Activated T-helper 1 cell treated with anti-CD3 and anti-CD28 coated beads, Interleukin-2, amount 50 U/mL, for 16 hours (primary cell): ENCODE measurements at regions not wholly inside any gene's neighbourhood (a gene's known extent, or its start where the extent isn't known, plus 50 kb on each side); places are given as distances from the start of the nearest gene placed in this dataset.
"Not testable (repeated sequence)": the region's sequence is repeated elsewhere in the genome, so short reads cannot be mapped to it uniquely, and the experiment has no call there.

Experiments
- DNase-seq, 2 donors: peaks; one replicate each; pipeline ENCODE4 v3.0.0-alpha.2; 2020; ENCODE audit warnings: low read depth in 1 of 2, low spot score in 1 of 2

DNA sequence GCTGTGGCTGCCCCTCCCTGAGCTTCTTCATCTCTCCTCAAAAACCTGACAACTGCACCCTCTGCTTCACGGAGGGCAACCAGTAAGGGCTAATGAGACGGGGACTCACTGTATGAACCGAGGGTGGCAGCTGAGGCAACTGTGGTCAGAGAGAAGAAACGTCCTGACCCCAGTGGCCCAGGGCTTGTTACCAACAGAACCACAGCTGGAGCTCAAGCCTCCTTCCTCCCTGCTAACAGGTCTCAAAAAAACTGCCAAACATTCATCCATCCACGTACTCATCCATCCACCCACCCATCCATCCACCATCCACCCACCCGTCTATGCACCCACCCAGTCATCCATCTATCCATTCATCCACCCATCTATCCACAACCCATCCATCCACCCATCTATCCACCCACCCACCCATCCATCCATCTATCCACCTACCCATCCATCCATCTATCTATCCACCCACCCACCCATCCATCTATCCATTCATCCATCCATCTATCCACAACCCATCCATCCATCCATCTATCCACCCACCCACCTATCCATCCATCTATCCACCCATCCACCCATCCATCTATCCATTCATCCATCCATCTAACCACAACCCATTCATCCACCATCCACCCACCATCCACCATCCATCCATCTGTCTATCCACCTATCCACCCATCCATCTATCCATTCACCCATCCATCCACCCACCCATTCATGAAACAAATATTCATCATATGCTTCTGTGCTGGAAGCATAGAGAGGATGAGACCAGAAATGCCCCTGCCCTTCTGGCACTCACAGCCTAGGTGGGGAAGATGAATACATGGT is 111.7 kb downstream of the PDGFA start:
- DNase-seq = no peak

DNA sequence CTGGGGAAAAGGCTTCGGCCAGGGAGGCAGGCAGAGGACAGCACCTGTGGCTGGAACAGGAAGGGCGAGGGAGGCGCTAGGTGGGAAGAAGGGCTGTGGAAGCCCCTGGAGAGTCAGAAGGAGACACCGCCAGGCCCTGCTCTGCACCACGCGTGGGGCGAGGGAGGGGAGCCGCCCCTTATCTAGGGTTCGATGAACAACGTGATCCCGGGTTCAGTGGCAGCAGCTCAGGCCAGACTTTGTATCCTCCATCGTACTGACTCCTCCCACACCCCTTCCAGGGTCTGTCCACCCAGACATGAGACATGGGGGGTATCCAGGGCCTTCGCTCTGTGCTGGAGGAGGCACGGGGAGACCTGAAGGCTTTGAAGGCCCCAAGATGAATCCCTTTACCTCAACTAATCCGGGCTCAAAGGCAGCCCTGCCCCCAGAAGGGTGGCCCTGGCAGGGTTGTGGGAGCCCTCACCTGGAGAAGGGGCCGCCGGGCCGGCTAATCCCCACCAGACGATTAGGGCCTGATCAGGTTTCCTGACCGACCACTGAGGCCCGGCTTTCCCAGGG is 110.8 kb downstream of the PDGFA start:
- no peak for DNase-seq

DNA sequence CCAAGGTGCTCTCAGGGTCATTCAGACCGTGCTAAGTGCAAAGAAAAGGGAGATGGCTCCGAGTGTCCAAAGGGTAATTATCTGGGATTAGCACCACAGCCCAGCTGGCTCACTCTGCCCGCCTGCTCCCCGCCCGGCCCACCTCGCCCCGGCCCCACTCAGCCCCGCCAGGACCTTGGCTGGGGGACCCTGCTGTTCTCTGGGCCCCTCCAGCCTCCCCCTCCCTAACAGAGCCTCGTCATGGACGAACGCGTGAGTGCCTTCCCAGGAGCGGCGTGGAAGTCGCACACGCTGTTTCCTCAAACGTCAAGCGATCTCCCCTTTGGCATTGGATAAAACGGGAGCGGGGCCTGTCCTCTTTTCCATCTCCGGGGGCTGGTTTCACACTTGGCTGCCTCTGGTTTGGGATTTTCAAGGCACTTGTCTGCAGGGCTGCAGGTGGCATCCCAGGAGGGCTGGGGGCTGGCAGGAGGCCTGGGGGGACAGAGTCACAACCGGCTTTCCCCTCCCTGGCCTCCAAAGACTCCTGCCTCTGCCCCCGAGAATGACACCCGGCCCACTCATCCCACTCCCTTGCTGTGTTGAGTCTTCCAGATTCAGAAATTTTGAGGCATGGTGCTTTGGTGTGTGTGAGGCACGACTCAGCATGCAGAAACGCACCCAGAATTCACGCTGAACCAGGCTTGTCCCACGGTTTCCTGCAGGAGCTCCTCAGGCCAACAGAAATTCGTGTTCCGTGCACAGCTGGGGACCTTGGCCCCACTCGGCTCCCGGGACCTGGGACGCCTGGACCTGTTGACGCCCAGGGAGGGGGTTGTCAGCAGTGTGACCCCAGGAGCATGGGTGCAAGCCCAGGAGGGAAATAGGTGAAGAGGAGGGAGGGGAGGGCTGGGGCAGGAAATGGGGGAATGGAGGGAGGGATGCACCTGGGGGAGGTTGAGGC is 110.0 kb downstream of the PDGFA start:
- no peak for DNase-seq

DNA sequence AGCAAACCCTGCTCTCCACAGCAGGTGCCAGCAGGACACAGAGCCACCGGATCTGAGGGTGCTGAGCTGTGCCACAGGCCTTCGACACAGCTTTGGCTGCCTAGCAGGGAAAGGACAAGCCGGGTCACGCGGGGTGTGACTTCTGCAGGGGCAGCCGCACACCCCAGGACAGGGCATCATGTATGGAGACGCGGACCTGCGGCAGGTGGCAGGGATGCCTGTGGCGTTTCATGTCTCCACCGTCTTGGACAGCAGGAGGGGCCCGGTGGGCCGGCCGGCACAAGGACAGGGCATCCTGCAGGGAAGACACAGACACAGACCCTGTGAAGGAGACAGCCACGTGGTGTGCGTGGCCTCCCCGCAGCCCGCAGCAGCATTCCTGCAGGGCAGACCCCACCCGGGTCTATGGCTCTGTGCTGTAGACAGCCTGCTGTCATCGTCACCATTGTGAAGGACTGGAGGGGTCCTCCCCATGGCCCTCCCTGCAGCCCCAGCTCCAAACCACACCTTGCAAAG is 109.2 kb downstream of the PDGFA start:
- DNase-seq = no peak

DNA sequence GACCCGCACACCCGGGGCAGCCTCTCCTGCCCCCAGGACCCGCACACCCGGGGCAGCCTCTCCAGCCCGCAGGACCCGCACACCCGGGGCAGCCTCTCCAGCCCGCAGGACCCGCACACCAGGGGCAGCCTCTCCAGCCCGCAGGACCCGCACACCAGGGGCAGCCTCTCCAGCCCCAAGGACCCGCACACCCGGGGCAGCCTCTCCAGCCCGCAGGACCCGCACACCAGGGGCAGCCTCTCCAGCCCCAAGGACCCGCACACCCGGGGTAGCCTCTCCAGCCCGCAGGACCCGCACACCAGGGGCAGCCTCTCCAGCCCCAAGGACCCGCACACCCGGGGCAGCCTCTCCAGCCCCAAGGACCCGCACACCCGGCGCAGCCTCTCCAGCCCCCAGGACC is 108.5 kb downstream of the PDGFA start:
- not testable (repeated sequence) for DNase-seq

DNA sequence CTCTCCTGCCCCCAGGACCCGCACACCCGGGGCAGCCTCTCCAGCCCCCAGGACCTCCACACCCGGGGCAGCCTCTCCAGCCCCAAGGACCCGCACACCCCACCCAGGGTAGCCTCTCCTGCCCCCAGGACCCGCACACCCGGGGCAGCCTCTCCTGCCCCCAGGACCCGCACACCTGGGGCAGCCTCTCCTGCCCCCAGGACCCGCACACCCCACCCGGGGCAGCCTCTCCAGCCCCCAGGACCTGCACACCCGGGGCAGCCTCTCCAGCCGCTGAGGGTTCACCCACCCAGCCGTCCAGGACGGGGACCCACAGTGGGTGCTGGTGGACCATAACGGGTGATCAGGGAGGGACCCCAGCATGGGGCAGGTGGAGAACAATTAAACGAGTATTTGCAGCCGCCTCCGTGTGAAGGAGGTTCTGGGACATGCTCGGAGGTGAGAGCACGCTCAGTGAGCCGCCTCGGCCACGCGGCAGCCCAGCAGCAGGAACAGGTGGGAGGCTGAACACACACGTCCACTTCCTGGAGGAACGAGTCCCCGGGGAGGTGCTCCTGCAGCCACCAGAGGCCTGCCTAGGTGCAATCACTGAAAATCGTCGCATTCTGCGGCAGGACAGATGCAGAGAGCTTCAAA is 107.9 kb downstream of the PDGFA start:
- no peak for DNase-seq

DNA sequence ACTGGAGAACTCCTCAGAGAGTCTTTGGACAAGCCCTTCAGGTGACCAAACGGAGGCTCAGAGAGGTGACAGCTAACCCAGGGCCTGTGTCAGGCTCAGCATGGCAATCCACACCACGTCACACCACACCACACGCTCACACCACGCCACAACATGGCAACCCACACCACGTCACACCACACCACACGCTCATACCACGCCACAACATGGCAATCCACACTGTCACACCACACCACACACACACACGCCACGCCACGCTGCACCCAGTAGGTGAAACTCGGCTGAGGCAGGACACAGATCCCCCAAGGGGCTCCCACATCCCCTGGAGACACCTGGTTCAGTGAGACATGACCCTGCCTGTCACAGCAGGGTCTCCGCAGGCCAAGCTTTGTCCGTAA is 107.3 kb downstream of the PDGFA start:
- DNase-seq = no peak

DNA sequence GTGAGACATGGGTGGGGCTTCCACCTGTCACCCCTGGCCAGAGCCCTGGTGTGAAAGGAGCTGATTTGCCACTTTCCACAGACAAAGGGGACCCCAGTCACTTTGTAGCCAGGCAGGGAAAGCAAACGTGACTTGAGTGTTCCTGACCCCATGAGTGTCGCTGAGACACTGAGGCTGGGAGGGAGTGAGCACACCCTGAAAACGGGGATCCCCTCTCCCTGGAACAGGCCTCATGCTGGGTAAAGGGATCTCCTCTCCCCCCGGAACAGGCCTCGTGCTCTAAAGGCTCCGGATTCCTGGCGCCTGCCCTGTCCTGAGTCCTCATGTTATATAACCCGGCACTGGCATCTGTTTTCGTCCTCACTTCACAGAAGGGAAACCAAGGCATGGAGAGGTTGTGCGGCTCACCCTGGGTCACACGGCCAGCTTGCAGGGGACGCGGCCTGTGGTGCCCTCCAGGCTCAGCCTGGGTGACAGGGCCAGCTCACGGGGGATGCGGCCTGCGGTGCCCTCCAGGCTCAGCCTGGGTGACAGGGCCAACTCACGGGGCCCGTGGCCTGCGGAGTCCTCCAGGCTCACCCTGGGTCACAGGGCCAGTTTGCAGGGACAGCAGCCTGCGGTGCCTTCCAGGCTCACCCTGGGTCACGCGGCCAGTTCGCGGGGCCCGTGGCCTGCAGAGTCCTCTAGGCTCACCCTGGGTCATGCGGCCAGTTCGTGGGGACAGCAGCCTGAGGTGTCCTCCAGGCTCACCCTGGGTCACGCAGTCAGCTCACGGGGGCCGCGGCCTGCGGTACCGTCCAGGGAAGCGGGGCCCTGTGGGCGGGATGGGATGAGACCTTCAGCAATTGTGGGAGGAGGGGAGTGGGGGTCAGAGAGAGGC is 104.7 kb downstream of the PDGFA start:
- DNase-seq = no peak

DNA sequence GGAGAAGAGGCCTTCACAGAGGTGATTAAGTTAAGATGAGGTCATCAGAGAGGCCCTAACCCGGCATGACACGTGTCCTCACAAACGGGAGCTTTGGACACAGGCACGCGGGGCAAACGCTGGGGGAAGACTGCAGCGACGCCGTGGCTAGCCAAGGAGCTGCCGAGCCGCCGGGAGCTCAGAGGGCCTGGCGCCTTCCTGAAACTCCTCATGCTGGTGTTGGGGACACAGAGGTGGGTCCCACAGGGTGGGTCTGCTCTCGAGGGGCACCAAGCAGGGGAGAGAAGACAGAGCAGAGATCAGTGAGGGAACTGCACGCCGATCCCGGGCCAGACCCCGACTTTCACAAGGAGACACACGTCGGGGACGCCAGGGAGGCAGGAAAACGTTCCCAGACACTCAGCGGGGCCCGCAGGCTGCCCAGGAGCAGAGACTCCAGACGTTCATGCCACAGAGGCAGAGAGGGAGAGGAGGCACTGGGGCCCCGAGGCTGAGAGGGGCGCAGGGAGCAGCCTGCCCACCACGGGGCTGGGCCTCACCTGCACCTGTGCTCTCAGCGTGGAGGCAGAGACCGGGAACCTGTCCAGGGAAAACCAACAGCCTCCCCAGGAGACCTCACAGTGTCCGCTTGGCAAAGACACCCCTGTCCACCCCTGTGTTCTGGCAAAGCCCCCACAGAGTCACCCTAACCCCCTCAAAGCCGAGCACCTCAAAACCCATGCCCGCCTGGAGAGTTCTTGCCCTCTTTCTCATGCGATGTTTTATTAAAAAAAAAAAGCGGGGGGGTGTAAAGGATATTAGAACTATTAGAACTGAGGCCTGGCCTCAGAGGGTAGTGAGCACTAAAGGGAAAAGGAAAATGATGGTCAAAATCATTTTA is 103.8 kb downstream of the PDGFA start:
- no peak for DNase-seq

DNA sequence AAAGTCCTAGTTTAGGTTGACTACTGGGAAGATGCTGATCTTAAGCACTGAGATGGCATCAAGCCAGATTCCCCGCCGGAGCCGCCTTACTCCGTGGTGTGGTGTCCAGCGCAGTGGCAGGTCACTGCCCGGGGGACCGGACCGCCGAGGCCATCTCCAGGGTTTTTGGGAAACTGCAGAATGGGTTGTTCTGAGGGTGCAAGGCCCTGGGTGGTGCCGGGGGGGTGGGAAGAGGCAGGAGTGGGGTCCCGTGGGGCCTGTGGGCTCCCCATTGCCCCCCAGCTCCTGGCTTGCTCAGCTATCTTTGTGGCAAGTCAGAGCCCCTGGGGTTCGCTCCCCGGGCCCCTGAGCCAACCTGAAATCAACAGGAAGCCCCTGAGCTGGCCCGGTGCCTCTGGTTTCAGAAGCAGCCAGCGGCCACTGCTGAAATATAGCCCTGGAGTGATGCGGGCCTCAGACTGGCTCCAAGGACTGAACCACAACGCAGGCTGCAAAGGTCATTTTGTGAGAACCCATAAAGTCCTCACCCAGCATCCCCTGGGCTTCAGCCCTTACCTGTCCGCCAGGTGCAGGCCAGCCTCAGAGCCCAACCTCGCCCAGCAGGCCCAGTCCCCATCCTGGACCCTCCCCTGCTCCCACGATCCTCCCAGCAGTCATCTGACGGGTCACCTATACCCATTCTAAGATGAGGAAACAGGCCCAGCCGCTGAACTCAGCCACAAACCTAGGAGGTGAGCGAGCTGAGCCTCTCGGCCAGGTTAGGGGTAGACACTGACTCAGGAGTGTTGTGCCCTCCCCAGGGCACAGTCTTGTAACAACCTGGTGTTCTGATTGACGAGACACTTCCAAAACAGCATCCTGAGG is 102.7 kb downstream of the PDGFA start:
- no peak for DNase-seq

DNA sequence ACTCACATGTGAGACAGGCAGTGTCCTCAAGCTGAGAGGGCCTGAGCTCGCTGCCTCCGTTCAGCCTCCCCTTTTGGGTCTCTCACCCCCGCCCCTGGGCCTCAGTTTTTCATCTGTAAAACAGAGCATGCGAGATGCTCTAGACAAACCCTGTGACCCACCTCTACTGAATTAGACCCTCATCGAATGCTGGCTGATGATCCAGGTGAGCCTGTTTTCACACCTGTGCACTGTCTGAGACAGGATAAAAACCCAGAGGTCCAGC is 102.1 kb downstream of the PDGFA start:
- no peak for DNase-seq

DNA sequence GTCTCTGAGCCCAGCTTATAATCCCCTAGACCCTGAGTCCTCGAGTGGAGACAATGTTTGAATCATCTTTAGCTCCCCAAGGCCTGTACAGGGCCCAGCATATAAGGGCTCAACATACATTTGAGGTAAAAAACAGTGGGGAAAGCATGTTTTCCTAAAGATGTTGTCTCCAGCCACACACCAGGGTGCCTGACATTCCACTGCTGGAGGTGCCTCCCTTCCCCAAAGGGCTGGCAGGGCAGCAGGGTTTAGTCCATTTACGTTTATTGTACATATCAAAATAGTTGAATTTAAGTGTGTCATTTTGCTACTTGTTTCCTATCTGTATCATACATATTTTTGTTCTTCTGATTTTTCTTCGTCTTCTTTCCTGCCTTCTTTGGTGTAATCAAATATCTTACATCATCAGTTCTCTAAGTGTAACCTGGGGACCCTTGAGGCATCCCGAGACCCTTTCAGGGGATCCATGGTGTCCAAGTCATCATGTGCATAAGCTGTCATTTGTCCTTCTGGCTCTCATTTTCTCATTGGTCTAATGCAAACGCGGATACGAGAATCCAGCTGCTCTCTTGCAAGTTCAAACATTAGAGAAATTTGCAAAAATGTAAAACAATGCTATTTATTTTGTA is 101.6 kb downstream of the PDGFA start:
- no peak for DNase-seq

DNA sequence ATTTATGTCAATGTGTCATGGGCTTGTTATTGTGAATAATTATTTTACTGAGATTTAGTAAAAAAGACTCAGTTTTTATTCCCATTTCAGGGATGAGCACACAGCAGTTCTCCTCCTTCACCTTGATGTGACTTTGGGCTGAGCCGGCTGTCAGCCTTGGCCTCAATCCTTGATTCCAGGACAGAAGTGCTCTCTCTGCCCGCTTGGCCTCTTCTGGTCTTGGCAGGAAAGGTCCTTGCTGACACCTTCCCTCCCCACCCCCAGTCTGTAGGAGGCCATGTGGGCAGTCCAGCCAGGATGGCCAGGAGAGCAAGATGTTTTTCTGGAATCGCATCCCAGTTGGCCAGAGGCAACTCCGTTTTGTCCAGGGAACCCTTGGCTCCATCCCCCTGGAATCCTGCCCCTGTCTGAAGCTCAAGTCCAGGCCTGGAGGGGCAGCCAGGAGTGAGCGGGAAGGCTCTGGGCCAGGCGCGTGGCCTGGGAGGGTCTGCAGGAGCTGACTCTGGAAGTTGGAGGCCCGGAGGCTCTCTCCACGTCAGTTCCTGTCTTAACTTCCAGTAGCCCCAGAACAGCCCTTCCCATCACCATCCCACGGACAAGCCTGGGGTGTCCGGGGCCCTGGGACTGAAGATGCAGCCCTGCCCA is 100.9 kb downstream of the PDGFA start:
- DNase-seq = no peak

DNA sequence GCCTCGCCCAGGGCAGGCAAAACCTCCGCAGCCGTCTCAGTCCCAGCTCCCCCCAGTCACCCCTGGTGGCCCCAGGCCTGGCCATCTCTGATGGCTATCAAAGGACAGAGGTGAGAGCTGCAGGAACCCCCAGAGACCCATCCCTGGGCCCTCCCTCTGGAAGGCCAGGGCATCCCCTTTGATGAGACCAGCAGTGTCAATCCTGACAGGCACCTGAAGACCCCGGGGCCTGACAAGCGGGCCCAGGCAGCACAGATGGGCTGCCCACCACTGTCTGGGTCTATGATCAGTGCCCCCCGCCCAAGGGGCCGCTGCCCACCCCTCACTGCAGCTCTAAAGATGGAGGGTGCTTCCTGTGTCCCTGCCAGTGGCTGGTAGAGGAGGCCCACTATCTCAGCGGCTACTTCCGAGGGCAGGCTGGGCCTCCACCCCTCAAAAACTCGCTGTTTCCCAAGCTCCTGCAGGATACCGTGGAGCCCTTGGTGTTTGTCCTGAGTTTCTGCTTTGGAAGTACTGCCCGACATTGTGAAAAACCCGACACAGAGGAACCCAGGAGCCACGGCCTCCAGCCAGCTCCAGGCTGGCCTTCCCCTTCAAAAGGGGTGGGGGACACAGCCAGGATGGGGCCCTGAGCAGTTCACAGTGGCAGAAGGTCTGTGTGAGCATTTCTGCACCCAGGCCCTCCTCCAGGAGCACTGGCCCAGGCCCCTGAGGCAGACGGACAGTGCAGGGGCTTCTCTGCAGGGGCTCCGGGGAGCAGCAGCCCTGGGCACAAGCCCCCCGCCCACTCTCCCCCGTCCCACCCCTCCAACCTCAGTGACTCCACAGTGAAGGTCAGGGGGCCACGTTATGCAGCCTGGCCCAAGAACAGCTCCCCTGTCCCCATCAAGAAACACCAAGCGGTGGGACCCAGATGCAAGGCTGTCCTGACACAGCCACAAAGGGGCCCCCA is 99.2 kb downstream of the PDGFA start:
- no peak for DNase-seq

DNA sequence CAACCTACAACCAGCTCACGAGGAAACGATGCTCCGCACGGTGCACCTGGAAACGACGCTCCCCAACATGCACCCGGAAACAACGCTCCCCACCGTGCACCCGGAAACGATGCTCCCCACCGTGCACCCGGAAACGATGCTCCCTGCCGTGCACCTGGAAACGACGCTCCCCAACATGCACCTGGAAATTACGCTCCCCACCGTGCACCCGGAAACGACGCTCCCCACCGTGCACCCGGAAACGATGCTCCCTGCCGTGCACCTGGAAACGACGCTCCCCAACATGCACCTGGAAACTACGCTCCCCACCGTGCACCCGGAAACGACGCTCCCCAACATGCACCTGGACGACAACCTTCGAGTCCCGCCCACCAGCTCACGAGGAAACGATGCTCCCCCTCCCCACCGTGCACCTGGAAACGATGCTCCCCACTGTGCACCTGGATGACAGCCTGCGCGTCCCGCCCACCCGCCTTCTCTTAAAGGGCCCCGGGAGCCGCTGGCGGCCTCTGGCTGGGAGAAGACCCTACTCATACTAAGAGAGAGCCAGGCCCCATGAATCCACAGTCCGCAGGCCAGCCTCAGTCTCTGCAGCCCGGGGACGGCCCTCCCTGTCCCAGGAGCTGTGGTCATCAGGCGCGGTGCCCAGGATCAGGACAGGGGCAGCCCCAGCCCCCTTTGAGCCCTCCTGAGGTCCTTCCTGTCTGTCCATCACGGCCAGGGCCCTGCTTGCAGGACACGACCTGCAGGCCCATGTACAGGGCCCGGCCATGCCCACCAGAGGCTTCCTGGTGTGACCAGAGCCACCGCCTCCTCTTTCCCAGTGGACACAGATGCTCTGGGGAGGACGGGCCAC is 98.3 kb downstream of the PDGFA start:
- DNase-seq = no peak
